ENCODE measurements at regions not wholly inside any gene's neighbourhood (a gene's known extent, or its start where the extent isn't known, plus 50 kb on each side); places are given as distances from the start of the nearest gene placed in this dataset.
A peak's percentile ranks its signal among the peaks of the same experiment; 100 is the strongest.
"Not testable (repeated sequence)": the region's sequence is repeated elsewhere in the genome, so short reads cannot be mapped to it uniquely, and the experiment has no call there.

DNA sequence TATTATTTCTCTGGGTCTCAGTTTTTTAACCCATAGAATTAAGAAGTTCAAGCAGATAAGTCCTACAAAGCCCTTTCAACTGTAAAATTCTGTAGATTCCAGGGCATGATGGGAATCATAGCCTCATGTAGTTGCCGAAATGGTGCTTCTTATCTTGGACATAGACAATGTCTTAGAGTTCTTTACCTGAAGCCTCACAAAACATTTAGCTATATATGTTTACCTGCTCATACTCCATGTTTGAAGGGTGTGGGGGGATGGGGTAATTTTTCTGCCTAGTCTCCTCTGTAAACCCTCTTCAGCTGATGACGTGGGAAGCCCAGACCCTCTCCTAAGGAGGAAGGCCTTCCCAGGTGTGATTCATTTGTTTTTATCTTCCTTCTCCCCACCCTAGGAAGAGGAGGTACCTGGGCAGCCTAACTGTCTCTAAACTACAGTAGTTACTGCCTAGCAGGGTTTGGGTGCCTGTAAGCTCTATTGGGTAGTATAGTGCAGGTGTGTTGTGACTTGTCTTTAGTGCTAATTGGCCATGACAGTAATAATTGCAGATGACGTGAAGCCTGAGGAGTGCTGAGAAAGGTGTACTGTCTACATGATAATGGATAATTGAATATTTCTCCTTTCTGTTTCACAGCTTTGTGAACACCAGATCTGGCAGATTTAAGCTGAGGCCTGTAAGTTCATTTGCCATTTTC is 230.8 kb downstream of the TFAP2B start:
- intact Hi-C loops (cut with micrococcal nuclease): no loop called here
- Mint-ChIP-seq H3K27me3 (no peaks in the 10 kb centered on the region), H3K27ac (no peak overlapping the region), H3K4me3 (no peak overlapping the region), H3K4me1 (no peaks in the 10 kb centered on the region), H3K9me3 (peaks cover 0 to 15% (median 7%) of the 10 kb centered on the region in 11 donors), H3K36me3 (no peaks in the 10 kb centered on the region)
- no peaks in the 10 kb centered on the region for H3K36me3 ChIP-seq (ENCODE audit: control insufficient read depth in 2 of 3, insufficient read depth in 3 of 3, low read length in 3 of 3)
- no peak overlapping the region for H3K4me3 ChIP-seq (ENCODE audit: low read length)
- DNase-seq (no peak), ATAC-seq (peak; percentile 10)
- H3K4me1 ChIP-seq (ENCODE audit: control insufficient read depth in 2 of 2, insufficient read depth in 2 of 2, low read length in 2 of 2): no peaks in the 10 kb centered on the region
- no peak overlapping the region for H3K27ac ChIP-seq (ENCODE audit: low read depth, low read length)
- POLR2A ChIA-PET: no interaction called here
- H3K27me3 ChIP-seq (ENCODE audit: control insufficient read depth in 2 of 2, insufficient read depth in 2 of 2, low read length in 2 of 2): no peaks in the 10 kb centered on the region
- CTCF ChIA-PET: no interaction called here
- H3K9me3 ChIP-seq (ENCODE audit: control insufficient read depth in 2 of 3, low read length in 3 of 3): no peaks in the 10 kb centered on the region

DNA sequence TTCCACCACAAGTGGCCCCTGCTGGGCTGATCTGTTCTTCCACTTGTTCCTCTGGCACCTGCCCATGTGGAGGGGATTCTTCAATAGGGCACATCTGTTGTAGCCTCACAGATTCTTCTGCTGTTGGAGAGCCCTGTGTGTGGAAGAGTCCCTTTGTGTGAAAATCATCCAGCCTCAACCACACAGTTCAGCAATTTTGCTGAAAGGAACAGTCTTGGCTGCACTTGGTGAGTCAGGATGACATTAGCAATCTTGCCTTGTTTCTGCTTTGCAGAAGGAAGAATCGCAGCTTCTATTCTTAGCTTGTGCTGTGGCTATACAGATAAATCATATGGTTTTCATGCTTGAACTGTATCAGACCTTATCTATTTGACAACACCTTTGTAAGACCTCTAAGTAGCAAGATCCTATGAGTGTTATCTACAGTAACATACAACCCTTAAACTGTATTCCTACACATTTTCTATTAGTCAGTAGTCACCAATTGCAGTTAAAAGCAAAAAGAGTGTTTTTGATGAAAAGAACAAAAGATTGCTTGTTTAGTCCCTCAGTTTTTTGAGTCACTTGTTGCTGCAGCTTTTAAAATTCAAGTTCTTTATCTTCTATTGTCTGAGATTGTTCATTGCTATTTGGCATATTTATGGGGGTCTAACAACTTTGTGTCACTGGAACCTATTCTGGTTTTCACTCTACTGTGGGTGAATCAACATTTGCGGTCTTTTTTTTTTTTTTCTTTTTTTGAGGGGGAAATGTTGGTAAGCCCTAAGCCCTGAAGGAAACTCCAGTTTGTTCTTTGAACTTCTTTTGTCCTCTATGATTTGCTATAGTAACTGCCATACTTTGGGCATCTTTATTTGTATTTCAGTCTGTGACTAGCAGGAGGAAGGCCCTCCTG is 231.6 kb downstream of the TFAP2B start:
- Mint-ChIP-seq H3K27me3 (no peaks in the 10 kb centered on the region), H3K4me1 (no peaks in the 10 kb centered on the region)
- POLR2A ChIA-PET: no interaction called here

DNA sequence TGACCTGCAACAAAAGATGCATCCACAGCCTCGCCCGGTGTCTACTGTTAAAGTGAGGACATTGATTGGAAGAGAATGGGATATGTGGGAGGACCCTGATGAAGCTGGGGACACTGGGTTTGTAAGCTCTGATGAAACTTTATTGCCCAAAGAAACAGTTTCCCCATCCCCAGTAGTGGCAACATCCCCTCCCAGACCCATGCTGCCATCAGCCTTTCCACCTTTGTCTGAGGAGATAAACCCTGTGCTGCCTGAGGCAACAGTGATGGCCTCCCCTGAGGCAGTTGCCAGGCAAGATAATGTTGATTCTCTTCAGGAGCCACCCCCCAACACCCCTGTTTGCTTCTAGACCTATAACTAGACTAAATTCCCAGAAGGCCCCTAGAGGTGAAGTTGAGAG is 234.0 kb downstream of the TFAP2B start:
- H3K27ac Mint-ChIP-seq; H3K4me1 ChIP-seq (ENCODE audit: control insufficient read depth in 2 of 2, insufficient read depth in 2 of 2, low read length in 2 of 2); H3K4me1 Mint-ChIP-seq; POLR2A ChIA-PET; H3K9me3 ChIP-seq (ENCODE audit: control insufficient read depth in 2 of 3, low read length in 3 of 3); H3K27me3 Mint-ChIP-seq; DNase-seq; intact Hi-C loops (cut with micrococcal nuclease); H3K36me3 ChIP-seq (ENCODE audit: control insufficient read depth in 2 of 3, insufficient read depth in 3 of 3, low read length in 3 of 3); H3K4me3 Mint-ChIP-seq; H3K27ac ChIP-seq (ENCODE audit: low read depth, low read length); H3K36me3 Mint-ChIP-seq; H3K27me3 ChIP-seq (ENCODE audit: control insufficient read depth in 2 of 2, insufficient read depth in 2 of 2, low read length in 2 of 2); ATAC-seq; H3K4me3 ChIP-seq (ENCODE audit: low read length); CTCF ChIA-PET: not testable (repeated sequence)
- peaks cover 0 to 19% (median 11%) of the 10 kb centered on the region in 11 donors for H3K9me3 Mint-ChIP-seq

More for the DNA sequence above, 231.6 kb downstream of the TFAP2B start:
- no peaks in the 10 kb centered on the region for H3K36me3 Mint-ChIP-seq
- H3K9me3 Mint-ChIP-seq: peaks cover 0 to 15% (median 7%) of the 10 kb centered on the region in 11 donors
- no peaks in the 10 kb centered on the region for H3K36me3 ChIP-seq (ENCODE audit: control insufficient read depth in 2 of 3, insufficient read depth in 3 of 3, low read length in 3 of 3)
- no peak for DNase-seq
- no peak overlapping the region for H3K4me3 ChIP-seq (ENCODE audit: low read length)
- no peak overlapping the region for H3K27ac Mint-ChIP-seq
- no peak overlapping the region for H3K4me3 Mint-ChIP-seq
- CTCF ChIA-PET: no interaction called here
- no peaks in the 10 kb centered on the region for H3K4me1 ChIP-seq (ENCODE audit: control insufficient read depth in 2 of 2, insufficient read depth in 2 of 2, low read length in 2 of 2)
- no peak overlapping the region for H3K27ac ChIP-seq (ENCODE audit: low read depth, low read length)
- peak; percentile 26 for ATAC-seq
- H3K9me3 ChIP-seq (ENCODE audit: control insufficient read depth in 2 of 3, low read length in 3 of 3): no peaks in the 10 kb centered on the region
- intact Hi-C loops (cut with micrococcal nuclease): no loop called here
- H3K27me3 ChIP-seq (ENCODE audit: control insufficient read depth in 2 of 2, insufficient read depth in 2 of 2, low read length in 2 of 2): no peaks in the 10 kb centered on the region

- peaks cover 0 to 19% (median 11%) of the 10 kb centered on the region in 11 donors for H3K9me3 Mint-ChIP-seq
- DNase-seq; H3K36me3 Mint-ChIP-seq; H3K4me3 Mint-ChIP-seq; H3K9me3 ChIP-seq (ENCODE audit: control insufficient read depth in 2 of 3, low read length in 3 of 3); H3K27ac ChIP-seq (ENCODE audit: low read depth, low read length); H3K27me3 Mint-ChIP-seq; H3K4me1 Mint-ChIP-seq; H3K36me3 ChIP-seq (ENCODE audit: control insufficient read depth in 2 of 3, insufficient read depth in 3 of 3, low read length in 3 of 3); H3K27ac Mint-ChIP-seq; intact Hi-C loops (cut with micrococcal nuclease); ATAC-seq; POLR2A ChIA-PET; H3K4me1 ChIP-seq (ENCODE audit: control insufficient read depth in 2 of 2, insufficient read depth in 2 of 2, low read length in 2 of 2); CTCF ChIA-PET; H3K4me3 ChIP-seq (ENCODE audit: low read length); H3K27me3 ChIP-seq (ENCODE audit: control insufficient read depth in 2 of 2, insufficient read depth in 2 of 2, low read length in 2 of 2): not testable (repeated sequence)
These were observed 236.6 kb downstream of the TFAP2B start for GRCh38 chr6:51055316-51055715.

DNA sequence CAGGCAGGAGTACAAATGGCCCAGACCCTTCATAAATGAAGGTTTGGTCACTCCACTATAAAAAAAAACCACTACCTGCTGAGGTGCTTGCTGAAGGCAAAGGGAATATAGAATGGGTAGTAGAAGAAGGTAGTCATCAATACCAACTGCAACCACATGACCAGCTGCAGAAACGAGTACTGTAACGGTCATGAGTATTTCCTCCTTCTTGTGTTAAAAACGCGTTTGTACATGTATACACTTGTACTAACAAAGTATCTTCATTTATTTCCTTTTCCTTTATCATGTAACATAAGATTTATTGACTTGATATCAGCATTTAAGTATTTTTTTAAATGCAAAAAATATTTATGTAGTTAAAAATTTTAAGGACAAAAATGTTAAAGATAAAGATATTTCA is 238.6 kb downstream of the TFAP2B start:
- DNase-seq: no peak
- intact Hi-C loops (cut with micrococcal nuclease): no loop called here
- H3K4me3 ChIP-seq (ENCODE audit: low read length): no peak overlapping the region
- Mint-ChIP-seq H3K27me3 (peaks cover 0 to 6% (median 0%) of the 10 kb centered on the region in 5 donors), H3K4me3 (no peak overlapping the region), H3K4me1 (no peaks in the 10 kb centered on the region), H3K27ac (no peak overlapping the region), H3K36me3 (no peaks in the 10 kb centered on the region), H3K9me3 (peaks cover 0 to 16% (median 7%) of the 10 kb centered on the region in 11 donors)
- H3K9me3 ChIP-seq (ENCODE audit: control insufficient read depth in 2 of 3, low read length in 3 of 3): no peaks in the 10 kb centered on the region
- H3K27me3 ChIP-seq (ENCODE audit: control insufficient read depth in 2 of 2, insufficient read depth in 2 of 2, low read length in 2 of 2): no peaks in the 10 kb centered on the region
- no peaks in the 10 kb centered on the region for H3K4me1 ChIP-seq (ENCODE audit: control insufficient read depth in 2 of 2, insufficient read depth in 2 of 2, low read length in 2 of 2)
- H3K36me3 ChIP-seq (ENCODE audit: control insufficient read depth in 2 of 3, insufficient read depth in 3 of 3, low read length in 3 of 3): no peaks in the 10 kb centered on the region
- H3K27ac ChIP-seq (ENCODE audit: low read depth, low read length): no peak overlapping the region
- POLR2A ChIA-PET: no interaction called here
- ATAC-seq: no peak
- CTCF ChIA-PET: no interaction called here

GRCh38 chr6:51060262-51060762 is 241.6 kb downstream of the TFAP2B start:
- CTCF ChIA-PET: no interaction called here
- no peak overlapping the region for H3K27ac ChIP-seq (ENCODE audit: low read depth, low read length)
- no peaks in the 10 kb centered on the region for H3K27me3 ChIP-seq (ENCODE audit: control insufficient read depth in 2 of 2, insufficient read depth in 2 of 2, low read length in 2 of 2)
- no peaks in the 10 kb centered on the region for H3K9me3 ChIP-seq (ENCODE audit: control insufficient read depth in 2 of 3, low read length in 3 of 3)
- H3K4me3 Mint-ChIP-seq: no peak overlapping the region
- peaks cover 0 to 27% (median 4%) of the 10 kb centered on the region in 11 donors for H3K9me3 Mint-ChIP-seq
- H3K27me3 Mint-ChIP-seq: peaks cover 0 to 6% (median 0%) of the 10 kb centered on the region in 5 donors
- intact Hi-C loops (cut with micrococcal nuclease): no loop called here
- POLR2A ChIA-PET: no interaction called here
- ATAC-seq (no peak), DNase-seq (no peak)
- H3K27ac Mint-ChIP-seq: no peak overlapping the region
- no peaks in the 10 kb centered on the region for H3K36me3 ChIP-seq (ENCODE audit: control insufficient read depth in 2 of 3, insufficient read depth in 3 of 3, low read length in 3 of 3)
- H3K4me1 ChIP-seq (ENCODE audit: control insufficient read depth in 2 of 2, insufficient read depth in 2 of 2, low read length in 2 of 2): no peaks in the 10 kb centered on the region
- H3K36me3 Mint-ChIP-seq: no peaks in the 10 kb centered on the region
- H3K4me1 Mint-ChIP-seq: no peaks in the 10 kb centered on the region
- no peak overlapping the region for H3K4me3 ChIP-seq (ENCODE audit: low read length)

Data from naive thymus-derived CD4-positive, alpha-beta T cell (primary cell).